Body of pancreas (tissue), 4 donors: ENCODE measurements at regions not wholly inside any gene's neighbourhood (a gene's known extent, or its start where the extent isn't known, plus 50 kb on each side); places are given as distances from the start of the nearest gene placed in this dataset.

Experiments
- CTCF ChIP-seq, 7 experiments: fragments of 450-650 bp in 4 of 7; fragments of 200-600 bp in 3 of 7; sonication (generic) in 3 of 7; IDR thresholded peaks; one replicate each; pipeline ENCODE4 v1.5.1; 2016 to 2019; ENCODE audit warnings: antibody characterized with exemption in 7 of 7
- POLR2A ChIP-seq, 3 donors: fragments of 450-650 bp; IDR thresholded peaks; one replicate each; pipeline ENCODE4 v1.6.1; 2016; ENCODE audit warnings: antibody characterized with exemption in 3 of 3, mild to moderate bottlenecking in 2 of 3

- TF ChIP-seq CTCF (IDR thresholded peaks at IDR 0.05), result no peak
- TF ChIP-seq POLR2A (IDR thresholded peaks at IDR 0.05), result no peak
Observed at GRCh38 chr12:58364389-58365086, 423.2 kb downstream of the ATP23 start.
